Stomach (tissue), 8 donors: ENCODE measurements at regions not wholly inside any gene's neighbourhood (a gene's known extent, or its start where the extent isn't known, plus 50 kb on each side); places are given as distances from the start of the nearest gene placed in this dataset.

Experiments
- DNase-seq, 2 donors: peaks; one replicate each; pipeline versions ENCODE4 v3.0.0 to v3.0.0-alpha.2; 2013 to 2019
- H3K27ac ChIP-seq, 5 donors: fragments of 200-600 bp in 4 of 5; sonication (generic) in 4 of 5; one replicate each; pipeline ENCODE4 v1.5.1; 2013 to 2019; ENCODE audit warnings: mild to moderate bottlenecking in 1 of 5, moderate library complexity in 1 of 5
- H3K27me3 ChIP-seq, 3 donors: fragments of 200-600 bp; sonication (generic); one replicate each; pipeline ENCODE4 v1.5.1; 2017 to 2019; ENCODE audit warnings: mixed run types in 1 of 3
- H3K36me3 ChIP-seq, 4 donors: fragments of 200-600 bp; sonication (generic); 1 replicate in 3 of 4; 2 replicates in 1 of 4; pipeline ENCODE4 v1.5.1; 2016 to 2019
- H3K4me1 ChIP-seq, 4 donors: fragments of 200-600 bp; sonication (generic); one replicate each; pipeline ENCODE4 v1.5.1; 2016 to 2019
- H3K4me3 ChIP-seq, 4 donors: fragments of 200-600 bp; sonication (generic) in 3 of 4; one replicate each; pipeline ENCODE4 v1.5.1; 2016 to 2019; ENCODE audit warnings: mild to moderate bottlenecking in 1 of 4
- H3K9me3 ChIP-seq, 4 donors: fragments of 200-600 bp; sonication (generic); one replicate each; pipeline ENCODE4 v1.5.1; 2016 to 2019
- EP300 ChIP-seq: sonication (generic); formaldehyde crosslinking; IDR thresholded peaks from one replicate; pipeline ENCODE4 v1.6.1; 2017; ENCODE audit warnings: antibody characterized with exemption
- POLR2A ChIP-seq, 4 donors: fragments of 450-650 bp; IDR thresholded peaks; one replicate each; pipeline ENCODE4 v1.6.1; 2016; ENCODE audit warnings: antibody characterized with exemption in 4 of 4, control low read depth in 2 of 4, mild to moderate bottlenecking in 1 of 4, moderate library complexity in 1 of 4
- POLR2AphosphoS5 ChIP-seq, 3 donors: sonication (generic); formaldehyde crosslinking; IDR thresholded peaks; one replicate each; pipeline ENCODE4 v1.6.1; 2016; ENCODE audit warnings: antibody characterized with exemption in 3 of 3
- WGBS, 5 donors: extraction: QIAGEN DNeasy Blood & Tissue Kit in 3 of 5; methylation state at CpG; one replicate each; pipeline versions ENCODE4 v1.1.5 to v1.1.7; 2013 to 2018; 5-methylcytosine and 5-hydroxymethylcytosine counted together
- intact Hi-C: fragments of 100-400 bp; cut with DNase I; formaldehyde crosslinking; loops from one replicate; pipeline ENCODE4 v1.15.1; 2023; ENCODE audit warnings: low total_unique reads
- TF ChIP-seq, protein P1 (sequence below), 7 experiments: fragments of 450-650 bp in 4 of 7; fragments of 200-600 bp in 3 of 7; sonication (generic) in 3 of 7; IDR thresholded peaks; one replicate each; pipeline ENCODE4 v1.5.1; 2016 to 2019; ENCODE audit warnings: antibody characterized with exemption in 7 of 7, control low read depth in 2 of 7, mild to moderate bottlenecking in 1 of 7
- donor health status: healthy with polysubstance abuse.
- donor health status: Bipolar disorder and iron deficiency.
- donor health status: healthy.

DNA sequence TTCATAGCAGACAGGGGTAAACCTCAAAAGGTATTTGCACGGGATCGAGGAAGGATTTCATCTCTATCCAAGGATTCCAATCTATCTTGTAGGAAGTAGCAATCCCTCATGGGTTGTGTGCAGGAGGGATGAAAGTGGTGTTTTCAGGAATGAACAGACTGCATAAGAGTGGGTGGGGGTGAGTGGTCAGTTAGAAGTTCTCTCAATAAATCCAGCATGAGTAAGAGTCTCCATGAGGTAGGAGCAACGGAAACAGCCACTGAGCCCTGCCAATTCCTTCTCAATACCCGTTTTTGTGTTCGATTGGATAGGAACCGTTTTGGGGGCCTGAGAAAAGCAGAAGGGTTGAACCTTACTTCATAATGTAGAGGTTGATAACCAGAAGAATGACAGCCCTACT, 375.6 kb downstream of the SOX9 start:
- H3K4me1 ChIP-seq = peaks cover 0 to 26% (median 15%) of the 10 kb centered on the region in 4 donors
- H3K27me3 ChIP-seq = no peaks in the 10 kb centered on the region
- no peaks in the 10 kb centered on the region for H3K36me3 ChIP-seq
- DNase-seq = no peak
- 76 to 88% (median 79%) methylated on average over 6 of the region's 6 CpGs for WGBS, 5 donors
- intact Hi-C loops = no loop called here
- H3K9me3 ChIP-seq = no peaks in the 10 kb centered on the region
- no peak overlapping the region for H3K27ac ChIP-seq
- no peak overlapping the region for H3K4me3 ChIP-seq
- no peak for TF ChIP-seq POLR2AphosphoS5 (IDR thresholded peaks at IDR 0.05)
- TF ChIP-seq, protein P1, sequence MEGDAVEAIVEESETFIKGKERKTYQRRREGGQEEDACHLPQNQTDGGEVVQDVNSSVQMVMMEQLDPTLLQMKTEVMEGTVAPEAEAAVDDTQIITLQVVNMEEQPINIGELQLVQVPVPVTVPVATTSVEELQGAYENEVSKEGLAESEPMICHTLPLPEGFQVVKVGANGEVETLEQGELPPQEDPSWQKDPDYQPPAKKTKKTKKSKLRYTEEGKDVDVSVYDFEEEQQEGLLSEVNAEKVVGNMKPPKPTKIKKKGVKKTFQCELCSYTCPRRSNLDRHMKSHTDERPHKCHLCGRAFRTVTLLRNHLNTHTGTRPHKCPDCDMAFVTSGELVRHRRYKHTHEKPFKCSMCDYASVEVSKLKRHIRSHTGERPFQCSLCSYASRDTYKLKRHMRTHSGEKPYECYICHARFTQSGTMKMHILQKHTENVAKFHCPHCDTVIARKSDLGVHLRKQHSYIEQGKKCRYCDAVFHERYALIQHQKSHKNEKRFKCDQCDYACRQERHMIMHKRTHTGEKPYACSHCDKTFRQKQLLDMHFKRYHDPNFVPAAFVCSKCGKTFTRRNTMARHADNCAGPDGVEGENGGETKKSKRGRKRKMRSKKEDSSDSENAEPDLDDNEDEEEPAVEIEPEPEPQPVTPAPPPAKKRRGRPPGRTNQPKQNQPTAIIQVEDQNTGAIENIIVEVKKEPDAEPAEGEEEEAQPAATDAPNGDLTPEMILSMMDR (IDR thresholded peaks at IDR 0.05) = no peak
- no peak for TF ChIP-seq EP300
- no peak for TF ChIP-seq POLR2A (IDR thresholded peaks at IDR 0.05)

DNA sequence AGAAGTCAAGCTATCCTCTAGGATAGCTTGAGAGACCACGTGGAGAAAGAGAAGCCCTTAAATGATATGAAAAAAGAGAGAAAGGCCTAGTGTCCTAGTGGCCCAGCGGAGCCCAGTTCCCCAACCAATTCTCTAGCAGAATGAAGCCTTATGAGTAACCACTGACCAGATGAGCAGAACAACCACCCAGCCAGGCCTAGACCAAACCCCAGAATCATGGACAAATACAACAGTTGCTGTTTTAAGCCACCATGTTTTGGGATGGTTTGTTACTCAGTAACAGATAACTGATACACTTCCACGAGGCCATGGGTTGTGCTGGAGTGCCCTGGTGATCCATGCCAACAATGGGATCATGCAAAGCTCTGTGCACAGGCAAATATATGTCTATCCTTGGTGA, 377.1 kb downstream of the SOX9 start:
- Histone ChIP-seq H3K27me3 (no peaks in the 10 kb centered on the region), H3K9me3 (no peaks in the 10 kb centered on the region), H3K4me1 (peaks cover 8 to 40% (median 28%) of the 10 kb centered on the region in 4 donors), H3K4me3 (no peak overlapping the region), H3K27ac (no peak overlapping the region), H3K36me3 (no peaks in the 10 kb centered on the region)
- WGBS, 5 donors = 79 to 90% (median 88%) methylated on average over 3 of the region's 3 CpGs
- no peak for TF ChIP-seq EP300
- TF ChIP-seq POLR2A (IDR thresholded peaks at IDR 0.05) = no peak
- TF ChIP-seq, protein P1 (IDR thresholded peaks at IDR 0.05) = no peak
- TF ChIP-seq POLR2AphosphoS5 (IDR thresholded peaks at IDR 0.05) = no peak
- intact Hi-C loops = no loop called here
- no peak for DNase-seq

DNA sequence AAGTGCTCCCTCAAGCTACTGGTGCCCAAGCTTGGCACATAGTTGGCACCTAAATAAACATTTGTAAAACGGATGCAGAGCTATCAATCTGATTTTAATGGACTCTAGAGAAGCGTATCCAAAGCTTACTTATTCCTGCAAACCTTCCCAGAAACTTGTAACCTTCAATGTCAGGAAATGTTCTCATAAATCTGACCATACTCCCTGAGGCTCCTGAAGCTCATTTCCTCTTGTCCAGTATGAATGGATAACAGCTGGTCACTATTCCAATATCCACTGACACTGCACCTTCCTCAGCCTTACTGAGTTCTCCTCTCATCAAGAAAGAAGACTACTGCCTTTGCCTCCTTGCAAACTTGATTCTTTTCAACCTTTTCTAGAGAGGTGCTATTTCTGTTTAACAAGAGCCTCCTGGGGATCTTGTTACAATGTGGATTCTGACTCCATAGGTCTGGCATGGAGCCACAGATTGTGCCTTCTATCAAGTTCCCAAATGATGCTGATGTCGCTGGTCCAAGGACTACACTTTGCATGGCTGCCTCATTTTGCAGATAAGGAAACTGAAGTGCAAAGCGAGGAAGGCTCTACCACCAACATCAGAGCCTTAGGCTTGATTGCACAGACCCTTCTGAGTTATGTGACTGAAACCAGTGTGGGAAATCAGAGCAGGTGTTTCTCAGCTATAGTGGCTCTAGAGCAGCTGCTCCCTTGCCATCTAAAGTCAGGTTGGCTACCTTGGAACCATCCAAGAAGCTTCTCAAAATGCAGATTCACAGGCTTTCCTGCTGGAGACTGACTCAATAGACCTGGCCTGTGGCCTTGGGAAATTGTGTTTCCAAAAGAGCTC, 377.8 kb downstream of the SOX9 start:
- intact Hi-C loops = no loop called here
- no peak for DNase-seq
- H3K4me1 ChIP-seq = peaks cover 12 to 47% (median 34%) of the 10 kb centered on the region in 4 donors
- H3K9me3 ChIP-seq = no peaks in the 10 kb centered on the region
- H3K27me3 ChIP-seq = no peaks in the 10 kb centered on the region
- 58 to 65% (median 62%) methylated on average over 4 of the region's 4 CpGs for WGBS, 5 donors
- TF ChIP-seq EP300 (no peak), POLR2AphosphoS5 (IDR thresholded peaks at IDR 0.05) (no peak), POLR2A (IDR thresholded peaks at IDR 0.05) (no peak)
- H3K4me3 ChIP-seq = no peak overlapping the region
- no peaks in the 10 kb centered on the region for H3K36me3 ChIP-seq
- no peak overlapping the region for H3K27ac ChIP-seq

DNA sequence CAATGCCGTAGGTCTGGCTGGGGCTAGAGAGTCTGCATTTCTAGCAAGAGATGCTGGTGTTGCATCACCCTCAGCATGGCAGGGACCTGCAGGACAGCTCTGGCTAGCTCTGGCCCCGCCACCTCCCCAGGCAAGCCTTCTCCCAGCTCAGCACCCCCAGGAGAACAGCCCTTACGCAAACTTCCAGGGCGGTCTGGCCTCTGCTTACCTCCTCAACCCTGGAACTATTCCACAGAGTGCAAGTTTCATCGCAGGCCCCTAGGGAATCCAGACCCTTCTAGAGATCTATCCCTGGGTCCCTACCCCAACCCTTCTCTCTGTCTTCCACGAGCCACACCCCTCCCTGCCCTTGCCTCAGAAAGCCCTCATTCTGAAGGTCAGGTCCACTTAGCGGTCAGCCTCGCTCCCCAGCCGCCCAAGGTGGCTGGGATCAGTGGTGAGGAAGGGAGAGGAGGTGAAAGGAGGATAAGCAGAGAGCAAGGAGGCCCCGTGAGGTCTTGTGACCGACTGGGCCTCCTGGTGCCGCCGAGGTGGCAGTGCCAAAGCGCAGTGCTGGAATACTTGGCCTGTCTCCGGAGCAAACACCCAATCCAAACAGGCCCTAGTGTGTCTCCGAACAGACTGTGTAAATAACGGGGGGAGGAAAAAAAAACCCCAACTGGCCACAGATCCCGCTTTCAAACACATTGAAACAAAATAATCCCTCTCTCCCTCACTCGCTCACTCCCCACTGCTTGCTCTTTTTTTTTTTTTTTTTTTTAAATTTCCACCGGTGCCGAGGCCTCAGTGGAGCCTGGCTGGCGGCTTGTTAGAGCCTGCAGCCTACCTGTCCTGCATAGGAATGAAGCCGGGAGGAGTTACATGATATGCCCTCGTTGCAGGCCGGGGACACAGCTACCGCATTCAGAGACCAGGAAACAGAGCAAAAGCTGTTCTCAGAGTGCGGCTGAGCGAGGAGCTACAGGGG, 380.9 kb downstream of the SOX9 start:
- TF ChIP-seq POLR2A (IDR thresholded peaks at IDR 0.05) (no peak), EP300 (no peak), POLR2AphosphoS5 (IDR thresholded peaks at IDR 0.05) (peak in 2 of 3 donors; percentile 13 to 64)
- TF ChIP-seq, protein P1 (IDR thresholded peaks at IDR 0.05) = peak in 1 of 7 experiments; percentile 4
- peak; percentile 76 to 90 for DNase-seq
- Histone ChIP-seq H3K4me1 (peaks cover 12 to 52% (median 36%) of the 10 kb centered on the region in 4 donors), H3K9me3 (no peaks in the 10 kb centered on the region), H3K27me3 (no peaks in the 10 kb centered on the region), H3K4me3 (peak overlapping the region in 1 of 4 donors; percentile 10), H3K36me3 (no peaks in the 10 kb centered on the region), H3K27ac (peak overlapping the region; percentile 69 to 87 (median 83))
- WGBS, 5 donors = 20 to 49% (median 36%) methylated on average over 27 to 28 of the region's 28 CpGs
- intact Hi-C loops = no loop called here
